ENCODE measurements at regions not wholly inside any gene's neighbourhood (a gene's known extent, or its start where the extent isn't known, plus 50 kb on each side); places are given as distances from the start of the nearest gene placed in this dataset.
A peak's percentile ranks its signal among the peaks of the same experiment; 100 is the strongest.

- Mint-ChIP-seq H3K4me3 (no peak overlapping the region), H3K4me1 (no peaks in the 10 kb centered on the region), H3K9me3 (no peaks in the 10 kb centered on the region), H3K27ac (ENCODE audit: unreplicated experiment) (no peak overlapping the region), H3K36me3 (ENCODE audit: low read depth) (no peaks in the 10 kb centered on the region), H3K27me3 (ENCODE audit: low read depth) (no peaks in the 10 kb centered on the region)
- TF ChIP-seq CTCF (conservative IDR thresholded peaks at IDR 0.05), result no peak
- no peak for DNase-seq (ENCODE audit: low read depth, low spot score)
Observed at GRCh38 chr2:19219060-19219459, 139.4 kb downstream of the OSR1 start.

- H3K9me3 Mint-ChIP-seq, result no peaks in the 10 kb centered on the region
- H3K4me1 Mint-ChIP-seq, result no peaks in the 10 kb centered on the region
- H3K4me3 Mint-ChIP-seq, result no peak overlapping the region
- H3K27ac Mint-ChIP-seq (ENCODE audit: unreplicated experiment), result no peak overlapping the region
- no peak for TF ChIP-seq CTCF (conservative IDR thresholded peaks at IDR 0.05)
- H3K36me3 Mint-ChIP-seq (ENCODE audit: low read depth), result no peaks in the 10 kb centered on the region
- DNase-seq (ENCODE audit: low read depth, low spot score), result no peak
- H3K27me3 Mint-ChIP-seq (ENCODE audit: low read depth), result no peaks in the 10 kb centered on the region
Observed at GRCh38 chr2:19218166-19218565, 140.3 kb downstream of the OSR1 start.

DNA sequence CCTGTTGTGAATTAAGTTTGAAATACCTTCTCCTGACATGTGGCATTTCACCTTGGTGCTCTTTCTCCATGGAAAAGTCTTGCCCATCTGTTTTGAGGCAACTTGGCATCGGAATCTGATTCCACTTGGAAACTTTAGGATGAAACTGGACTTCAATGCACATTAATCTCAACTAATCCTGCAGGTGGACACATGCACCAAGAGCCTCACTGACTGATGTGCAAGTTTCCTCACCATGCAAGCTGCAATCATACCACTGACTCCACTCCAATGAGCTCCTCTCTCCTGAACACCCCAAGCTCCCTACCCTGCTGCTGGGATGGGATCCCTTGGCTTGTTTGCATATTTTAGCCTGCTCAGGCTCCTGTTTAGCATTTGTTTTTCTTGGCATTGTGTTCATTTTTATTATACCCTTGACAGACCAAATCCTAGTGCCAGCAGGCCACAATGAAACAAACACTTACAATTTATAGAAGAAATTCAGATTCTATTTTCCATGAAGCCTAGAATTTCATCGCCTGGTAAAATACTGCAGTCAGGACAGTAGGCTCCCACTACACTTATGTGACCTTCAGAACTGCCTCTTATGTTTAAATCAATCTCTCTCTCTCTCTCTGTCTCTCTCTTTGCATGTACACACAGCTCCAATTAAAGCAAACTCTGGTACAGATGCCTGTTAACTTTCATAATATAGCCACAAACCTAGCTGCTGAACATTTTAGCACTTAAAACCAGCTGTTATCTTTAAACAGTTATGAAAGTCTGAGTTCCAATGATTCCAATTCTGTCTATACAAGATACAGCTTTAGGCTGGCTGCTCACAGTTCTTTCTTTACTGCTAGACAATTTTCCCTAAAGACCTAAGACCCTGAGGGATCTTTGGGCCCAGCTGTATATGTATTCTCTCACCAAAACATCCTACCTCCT lies 141.5 kb downstream of the OSR1 start:
- H3K4me3 Mint-ChIP-seq, result no peak overlapping the region

GRCh38 chr2:19216238-19216637 lies 142.2 kb downstream of the OSR1 start:
- no peaks in the 10 kb centered on the region for H3K27me3 Mint-ChIP-seq (ENCODE audit: low read depth)
- H3K4me1 Mint-ChIP-seq, result no peaks in the 10 kb centered on the region
- TF ChIP-seq CTCF (conservative IDR thresholded peaks at IDR 0.05), result no peak
- H3K36me3 Mint-ChIP-seq (ENCODE audit: low read depth), result no peaks in the 10 kb centered on the region
- H3K27ac Mint-ChIP-seq (ENCODE audit: unreplicated experiment), result no peak overlapping the region
- DNase-seq (ENCODE audit: low read depth, low spot score), result no peak
- no peak overlapping the region for H3K4me3 Mint-ChIP-seq
- H3K9me3 Mint-ChIP-seq, result no peaks in the 10 kb centered on the region

More for the DNA sequence above, 141.5 kb downstream of the OSR1 start:
- TF ChIP-seq CTCF (conservative IDR thresholded peaks at IDR 0.05), result no peak
- Mint-ChIP-seq H3K27me3 (ENCODE audit: low read depth) (no peaks in the 10 kb centered on the region), H3K36me3 (ENCODE audit: low read depth) (no peaks in the 10 kb centered on the region), H3K9me3 (no peaks in the 10 kb centered on the region), H3K27ac (ENCODE audit: unreplicated experiment) (peak overlapping the region; percentile 63), H3K4me1 (no peaks in the 10 kb centered on the region)
- DNase-seq (ENCODE audit: low read depth, low spot score), result no peak

GRCh38 chr2:19214682-19215391 lies 143.6 kb downstream of the OSR1 start:
- H3K27me3 Mint-ChIP-seq (ENCODE audit: low read depth), result no peaks in the 10 kb centered on the region
- no peaks in the 10 kb centered on the region for H3K9me3 Mint-ChIP-seq
- no peaks in the 10 kb centered on the region for H3K4me1 Mint-ChIP-seq
- H3K36me3 Mint-ChIP-seq (ENCODE audit: low read depth), result no peaks in the 10 kb centered on the region
- TF ChIP-seq CTCF (conservative IDR thresholded peaks at IDR 0.05), result no peak
- no peak overlapping the region for H3K4me3 Mint-ChIP-seq
- no peak for DNase-seq (ENCODE audit: low read depth, low spot score)
- no peak overlapping the region for H3K27ac Mint-ChIP-seq (ENCODE audit: unreplicated experiment)

All from neural crest cell (in vitro differentiated cells).